H1 (cell line): ENCODE measurements at regions not wholly inside any gene's neighbourhood (a gene's known extent, or its start where the extent isn't known, plus 50 kb on each side); places are given as distances from the start of the nearest gene placed in this dataset.

Experiments used
- CHD7 ChIP-seq: fragments of 300-600 bp; sonication (generic); IDR thresholded peaks from 2 replicates; pipeline ENCODE4 v1.7.1; 2012; ENCODE audit warnings: low read length, moderate library complexity, mild to moderate bottlenecking, inconsistent platforms; ENCODE audit not compliant: insufficient replicate concordance
- GTF2F1 ChIP-seq: IDR thresholded peaks from 2 replicates; pipeline ENCODE4 v1.6.1; 2012; ENCODE audit warnings: low read depth, low read length, improper control_type of control experiment, borderline replicate concordance
- PHF8 ChIP-seq: fragments of 200-600 bp; sonication (generic); conservative IDR thresholded peaks from 2 replicates; pipeline ENCODE4 v1.7.1; 2012; ENCODE audit warnings: low read depth, mild to moderate bottlenecking, inconsistent platforms, low read length, moderate library complexity

GRCh38 chr3:102060814-102061213 is 211.5 kb downstream of the NFKBIZ start (continued):
- TF ChIP-seq CHD7, result no peak
- TF ChIP-seq PHF8, result no peak
- TF ChIP-seq GTF2F1, result no peak
